Kidney (tissue), 13 donors: ENCODE measurements at regions not wholly inside any gene's neighbourhood (a gene's known extent, or its start where the extent isn't known, plus 50 kb on each side); places are given as distances from the start of the nearest gene placed in this dataset.

Experiments used
- DNase-seq, 5 donors: peaks; one replicate each; pipeline ENCODE4 v3.0.0-alpha.2; 2013 to 2020
- FAIRE-seq: peaks from 2 replicates; lab custom pipeline; 2012; peaks lifted over from hg19 to GRCh38; lab: Jason Lieb, UNC
- H3K27ac ChIP-seq, 2 donors: one replicate each; pipeline ENCODE4 v1.7.0; 2013; ENCODE audit warnings: low read depth in 2 of 2, low read length in 2 of 2, inconsistent platforms in 1 of 2
- H3K27me3 ChIP-seq: one replicate; pipeline ENCODE4 v1.7.1; 2013; ENCODE audit warnings: low read length, inconsistent platforms; ENCODE audit not compliant: control insufficient read depth, insufficient read depth
- H3K36me3 ChIP-seq, 3 donors: one replicate each; pipeline versions ENCODE4 v1.7.0 to v1.7.1; 2013; ENCODE audit warnings: low read length in 3 of 3, control low read depth in 1 of 3, inconsistent platforms in 1 of 3; ENCODE audit not compliant: insufficient read depth in 3 of 3, control insufficient read depth in 2 of 3
- H3K4me1 ChIP-seq, 3 donors: one replicate each; pipeline versions ENCODE4 v1.7.0 to v1.7.1; 2013; ENCODE audit warnings: low read length in 3 of 3, inconsistent platforms in 1 of 3, low read depth in 1 of 3; ENCODE audit not compliant: control insufficient read depth in 2 of 3, insufficient read depth in 2 of 3
- H3K4me3 ChIP-seq, 3 donors: one replicate each; pipeline versions ENCODE4 v1.7.0 to v1.8.1; 2013; ENCODE audit warnings: low read length in 3 of 3, control low read depth in 1 of 3, inconsistent platforms in 1 of 3
- H3K9ac ChIP-seq, 3 donors: one replicate each; pipeline versions ENCODE4 v1.7.0 to v1.7.1; 2013; ENCODE audit warnings: low read length in 3 of 3, control low read depth in 1 of 3, inconsistent platforms in 1 of 3
- H3K9me3 ChIP-seq, 3 donors: one replicate each; pipeline versions ENCODE4 v1.7.0 to v1.7.1; 2013; ENCODE audit warnings: low read length in 3 of 3, control low read depth in 1 of 3, inconsistent platforms in 1 of 3; ENCODE audit not compliant: control insufficient read depth in 2 of 3, insufficient read depth in 1 of 3
- CTCF ChIP-seq: IDR thresholded peaks from 3 replicates; pipeline ENCODE4 v1.5.1; 2012; ENCODE audit warnings: mild to moderate bottlenecking, moderate library complexity, borderline replicate concordance; ENCODE audit not compliant: insufficient read depth; ENCODE audit errors: extremely low read depth
- intact Hi-C: fragments of 100-400 bp; cut with DNase I; formaldehyde crosslinking; loops from one replicate; pipeline ENCODE4 v1.11.1; 2022
- donor health status: control.
- donor health status: control.
- donor health status: control.
- donor health status: control.
- donor health status: control.
- donor health status: DM: yes; HTN: yes; CAD: no.
- donor health status: Normal renal cell carcinoma (clear cell type).

- intact Hi-C loops = no loop called here
- no peaks in the 10 kb centered on the region for H3K36me3 ChIP-seq
- no peaks in the 10 kb centered on the region for H3K27me3 ChIP-seq
- no peaks in the 10 kb centered on the region for H3K4me1 ChIP-seq
- no peak overlapping the region for H3K9ac ChIP-seq
- H3K27ac ChIP-seq = no peak overlapping the region
- FAIRE-seq (no peak), DNase-seq (peak in 1 of 5 donors; percentile 11)
- no peak for TF ChIP-seq CTCF
- peaks cover 0 to 5% (median 4%) of the 10 kb centered on the region in 3 donors for H3K9me3 ChIP-seq
- no peak overlapping the region for H3K4me3 ChIP-seq
Observed at GRCh38 chr1:30629501-30629900, 93.9 kb downstream of the MATN1 start.

- intact Hi-C loops = no loop called here
- Histone ChIP-seq H3K9me3 (peaks cover 0 to 10% (median 4%) of the 10 kb centered on the region in 3 donors), H3K27me3 (no peaks in the 10 kb centered on the region), H3K36me3 (no peaks in the 10 kb centered on the region), H3K9ac (no peak overlapping the region), H3K4me1 (no peaks in the 10 kb centered on the region), H3K27ac (no peak overlapping the region), H3K4me3 (no peak overlapping the region)
- no peak for TF ChIP-seq CTCF
- no peak for DNase-seq
- no peak for FAIRE-seq
Observed at GRCh38 chr1:30627994-30628393, 95.4 kb downstream of the MATN1 start.

GRCh38 chr1:30627206-30627605 is 96.2 kb downstream of the MATN1 start:
- Histone ChIP-seq H3K9ac (no peak overlapping the region), H3K36me3 (no peaks in the 10 kb centered on the region), H3K4me1 (no peaks in the 10 kb centered on the region), H3K27me3 (no peaks in the 10 kb centered on the region), H3K9me3 (peaks cover 0 to 10% (median 4%) of the 10 kb centered on the region in 3 donors), H3K27ac (no peak overlapping the region), H3K4me3 (no peak overlapping the region)
- no peak for TF ChIP-seq CTCF
- DNase-seq (no peak), FAIRE-seq (no peak)
- intact Hi-C loops = no loop called here

GRCh38 chr1:30623431-30623830 is 100.0 kb downstream of the MATN1 start:
- Histone ChIP-seq H3K4me3 (no peak overlapping the region), H3K36me3 (no peaks in the 10 kb centered on the region), H3K4me1 (no peaks in the 10 kb centered on the region), H3K9me3 (peaks cover 0 to 10% (median 4%) of the 10 kb centered on the region in 3 donors), H3K9ac (no peak overlapping the region), H3K27ac (no peak overlapping the region), H3K27me3 (no peaks in the 10 kb centered on the region)
- intact Hi-C loops = no loop called here
- TF ChIP-seq CTCF = no peak
- DNase-seq (no peak), FAIRE-seq (no peak)
